HG03280 (cell line): ENCODE measurements at regions not wholly inside any gene's neighbourhood (a gene's known extent, or its start where the extent isn't known, plus 50 kb on each side); places are given as distances from the start of the nearest gene placed in this dataset.
"Not testable (repeated sequence)": the region's sequence is repeated elsewhere in the genome, so short reads cannot be mapped to it uniquely, and the experiment has no call there.

ENCODE experiments used
- ATAC-seq: cut with Tn5 transposase; IDR thresholded peaks from one replicate; pipeline ENCODE4 v1.9.1; 2021; ENCODE audit warnings: mild to moderate bottlenecking, moderate library complexity; ENCODE audit not compliant: unreplicated experiment

- ATAC-seq, result no peak
These were observed 593.7 kb upstream of the LUZP2 start for GRCh38 chr11:23903044-23903704.

GRCh38 chr11:23919455-23919854 is 577.4 kb upstream of the LUZP2 start:
- ATAC-seq, result no peak

- ATAC-seq, result no peak
These were observed 573.5 kb upstream of the LUZP2 start for GRCh38 chr11:23923357-23923756.

GRCh38 chr11:23924226-23924625 is 572.6 kb upstream of the LUZP2 start:
- no peak for ATAC-seq

GRCh38 chr11:23931443-23931842 is 565.4 kb upstream of the LUZP2 start:
- ATAC-seq, result no peak

- no peak for ATAC-seq
These were observed 564.4 kb upstream of the LUZP2 start for GRCh38 chr11:23932485-23932898.

GRCh38 chr11:23933721-23934120 is 563.1 kb upstream of the LUZP2 start:
- no peak for ATAC-seq

- not testable (repeated sequence) for ATAC-seq
These were observed 562.1 kb upstream of the LUZP2 start for GRCh38 chr11:23934671-23935270.

- ATAC-seq, result not testable (repeated sequence)
These were observed 554.6 kb upstream of the LUZP2 start for GRCh38 chr11:23942117-23942815.

- ATAC-seq, result no peak
These were observed 551.9 kb upstream of the LUZP2 start for GRCh38 chr11:23944923-23945322.

GRCh38 chr11:23947883-23948282 is 549.0 kb upstream of the LUZP2 start:
- no peak for ATAC-seq

GRCh38 chr11:23948851-23949250 is 548.0 kb upstream of the LUZP2 start:
- ATAC-seq, result no peak

GRCh38 chr11:23953951-23954710 is 542.7 kb upstream of the LUZP2 start:
- ATAC-seq, result no peak

- ATAC-seq, result no peak
These were observed 542.1 kb upstream of the LUZP2 start for GRCh38 chr11:23954730-23955129.

- no peak for ATAC-seq
These were observed 540.3 kb upstream of the LUZP2 start for GRCh38 chr11:23956586-23956985.

GRCh38 chr11:23957314-23957713 is 539.5 kb upstream of the LUZP2 start:
- ATAC-seq, result no peak

- no peak for ATAC-seq
These were observed 537.4 kb upstream of the LUZP2 start for GRCh38 chr11:23959462-23959861.

- ATAC-seq, result no peak
These were observed 535.1 kb upstream of the LUZP2 start for GRCh38 chr11:23961503-23962338.

- ATAC-seq, result no peak
These were observed 523.6 kb upstream of the LUZP2 start for GRCh38 chr11:23973244-23973643.

- no peak for ATAC-seq
These were observed 522.8 kb upstream of the LUZP2 start for GRCh38 chr11:23974051-23974450.

- ATAC-seq, result no peak
These were observed 522.3 kb upstream of the LUZP2 start for GRCh38 chr11:23974601-23975000.
